ENCODE measurements at regions not wholly inside any gene's neighbourhood (a gene's known extent, or its start where the extent isn't known, plus 50 kb on each side); places are given as distances from the start of the nearest gene placed in this dataset.
"Not testable (repeated sequence)": the region's sequence is repeated elsewhere in the genome, so short reads cannot be mapped to it uniquely, and the experiment has no call there.

- H3K4me1 ChIP-seq (ENCODE audit: insufficient read depth, low read length); H3K27ac ChIP-seq (ENCODE audit: low read length); H3K36me3 ChIP-seq (ENCODE audit: insufficient read depth, low read depth, low read length); H3K9me3 ChIP-seq (ENCODE audit: insufficient read depth, low read depth, low read length); H3K9ac ChIP-seq (ENCODE audit: low read depth, low read length); H3K27me3 ChIP-seq (ENCODE audit: insufficient read depth, low read length); H3K4me3 ChIP-seq (ENCODE audit: low read length): not testable (repeated sequence)
Observed at GRCh38 chr1:227406332-227406731, 88.0 kb upstream of the CDC42BPA start.

GRCh38 chr1:227403535-227403934 is 85.2 kb upstream of the CDC42BPA start:
- no peaks in the 10 kb centered on the region for H3K36me3 ChIP-seq (ENCODE audit: insufficient read depth, low read depth, low read length)
- H3K9me3 ChIP-seq (ENCODE audit: insufficient read depth, low read depth, low read length), result no peaks in the 10 kb centered on the region
- H3K4me1 ChIP-seq (ENCODE audit: insufficient read depth, low read length), result no peaks in the 10 kb centered on the region
- no peak overlapping the region for H3K9ac ChIP-seq (ENCODE audit: low read depth, low read length)
- H3K27ac ChIP-seq (ENCODE audit: low read length), result no peak overlapping the region
- H3K27me3 ChIP-seq (ENCODE audit: insufficient read depth, low read length), result no peaks in the 10 kb centered on the region
- H3K4me3 ChIP-seq (ENCODE audit: low read length), result no peak overlapping the region

DNA sequence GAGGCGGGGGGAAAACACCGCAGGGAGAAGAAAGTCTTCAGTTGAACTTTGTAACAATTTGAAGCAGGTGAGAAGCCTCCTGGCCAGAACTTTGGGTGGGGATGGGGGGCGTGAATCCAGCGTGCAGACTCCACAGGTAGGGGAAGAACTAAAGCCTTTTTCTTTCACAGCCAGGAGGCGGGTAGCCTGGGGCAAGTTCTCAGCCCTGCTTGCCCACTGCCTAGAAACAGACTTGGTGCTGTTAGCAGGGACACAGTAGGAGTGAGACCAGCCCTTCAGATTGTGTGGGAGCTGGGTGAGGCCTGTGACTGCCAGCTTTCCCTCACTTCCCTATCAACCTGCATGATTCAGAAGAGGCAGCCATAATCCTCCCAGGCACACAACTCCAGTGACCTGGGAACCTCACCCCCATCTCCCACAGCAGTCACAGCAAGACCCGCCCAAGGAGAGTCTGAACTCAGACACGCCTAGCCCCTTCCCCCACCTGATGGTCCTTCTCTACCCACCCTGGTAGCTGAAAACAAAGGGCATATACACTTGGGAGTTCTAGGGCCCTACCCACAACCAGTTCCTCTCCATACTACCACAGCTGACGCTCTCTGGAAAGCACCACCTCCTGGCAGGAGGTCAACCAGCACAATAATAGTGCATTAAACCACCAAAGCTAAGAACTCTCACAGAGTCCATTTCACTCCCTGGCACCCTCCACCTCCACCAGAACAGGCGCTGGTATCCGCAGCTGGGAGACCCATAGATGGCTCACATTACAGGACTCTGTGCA is 83.5 kb upstream of the CDC42BPA start:
- Histone ChIP-seq H3K36me3 (ENCODE audit: insufficient read depth, low read depth, low read length) (no peaks in the 10 kb centered on the region), H3K27me3 (ENCODE audit: insufficient read depth, low read length) (no peaks in the 10 kb centered on the region)

GRCh38 chr1:227399152-227399730 is 80.9 kb upstream of the CDC42BPA start:
- no peak overlapping the region for H3K27ac ChIP-seq (ENCODE audit: low read length)
- H3K9me3 ChIP-seq (ENCODE audit: insufficient read depth, low read depth, low read length), result no peaks in the 10 kb centered on the region
- H3K27me3 ChIP-seq (ENCODE audit: insufficient read depth, low read length), result no peaks in the 10 kb centered on the region
- no peak overlapping the region for H3K9ac ChIP-seq (ENCODE audit: low read depth, low read length)
- no peaks in the 10 kb centered on the region for H3K36me3 ChIP-seq (ENCODE audit: insufficient read depth, low read depth, low read length)
- no peak overlapping the region for H3K4me3 ChIP-seq (ENCODE audit: low read length)
- no peaks in the 10 kb centered on the region for H3K4me1 ChIP-seq (ENCODE audit: insufficient read depth, low read length)

More for the DNA sequence above, 83.5 kb upstream of the CDC42BPA start:
- H3K9ac ChIP-seq (ENCODE audit: low read depth, low read length), result no peak overlapping the region
- no peaks in the 10 kb centered on the region for H3K4me1 ChIP-seq (ENCODE audit: insufficient read depth, low read length)
- no peaks in the 10 kb centered on the region for H3K9me3 ChIP-seq (ENCODE audit: insufficient read depth, low read depth, low read length)
- no peak overlapping the region for H3K27ac ChIP-seq (ENCODE audit: low read length)
- no peak overlapping the region for H3K4me3 ChIP-seq (ENCODE audit: low read length)

DNA sequence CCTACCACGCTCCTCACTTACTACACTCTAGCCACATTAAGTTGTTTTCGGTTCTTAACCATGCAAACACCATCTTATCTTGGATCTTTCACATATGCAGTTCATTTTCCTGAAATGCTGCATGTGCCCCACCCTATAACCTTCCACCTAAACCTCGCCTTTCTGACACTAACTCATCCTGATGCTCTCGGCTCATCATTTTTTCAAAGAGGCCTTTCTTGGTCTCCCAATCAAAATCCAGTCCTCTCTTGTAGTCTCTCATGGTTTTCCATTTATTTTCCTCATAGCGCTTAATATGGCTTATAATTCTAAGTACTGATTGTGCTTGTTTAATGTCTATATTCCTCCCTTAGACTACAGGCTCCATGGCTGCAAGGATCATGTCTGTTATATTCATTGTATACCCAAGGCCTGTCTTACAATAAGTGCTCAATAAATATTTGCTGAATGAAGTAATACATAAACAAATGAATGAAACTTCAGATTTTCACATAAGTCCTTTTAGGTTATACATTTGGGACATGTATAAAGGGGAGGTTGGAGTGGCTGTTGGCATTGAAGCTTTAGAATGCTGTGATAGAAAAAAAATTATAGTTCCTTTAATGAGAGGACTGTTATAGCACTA is 79.2 kb upstream of the CDC42BPA start:
- no peak overlapping the region for H3K4me3 ChIP-seq (ENCODE audit: low read length)

DNA sequence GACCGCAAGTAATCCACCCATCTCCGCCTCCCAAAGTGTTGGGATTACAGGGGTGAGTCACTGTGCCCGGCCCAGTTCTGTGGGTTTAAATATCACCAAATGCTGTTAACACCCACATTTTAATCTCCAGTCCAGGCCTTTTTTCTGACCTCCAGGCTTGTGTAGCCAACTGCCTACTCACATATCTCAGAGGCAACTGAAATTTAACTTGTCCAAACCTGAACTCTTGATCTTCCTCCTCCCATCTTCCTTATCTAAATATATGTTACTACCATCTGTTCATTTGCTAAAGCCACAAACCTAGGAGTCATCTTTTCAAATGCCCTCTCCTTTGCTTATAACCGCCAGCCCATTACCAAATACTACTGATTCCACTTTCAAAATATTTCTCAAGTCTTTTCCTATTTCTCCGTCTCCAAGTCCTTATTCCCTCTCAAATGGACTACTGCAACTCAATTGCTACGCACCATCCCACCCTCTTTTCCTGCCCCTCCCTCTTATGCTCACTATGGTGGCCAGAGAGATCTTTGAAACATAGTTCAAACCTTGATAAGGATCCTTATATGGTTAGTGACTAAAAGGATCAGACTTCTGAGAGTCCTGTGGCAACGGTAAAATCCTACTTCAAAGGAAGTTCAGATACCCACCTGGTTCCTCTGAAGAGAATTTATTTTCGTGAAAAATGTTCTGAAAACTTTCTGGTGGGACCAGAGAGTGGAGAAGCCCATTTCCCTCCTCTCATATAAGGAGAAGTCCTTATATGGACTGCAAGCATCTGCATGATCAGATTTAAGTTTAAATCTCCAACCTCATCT is 78.5 kb upstream of the CDC42BPA start:
- H3K9me3 ChIP-seq (ENCODE audit: insufficient read depth, low read depth, low read length), result no peaks in the 10 kb centered on the region
- H3K36me3 ChIP-seq (ENCODE audit: insufficient read depth, low read depth, low read length), result no peaks in the 10 kb centered on the region
- no peaks in the 10 kb centered on the region for H3K27me3 ChIP-seq (ENCODE audit: insufficient read depth, low read length)
- H3K27ac ChIP-seq (ENCODE audit: low read length), result no peak overlapping the region
- no peak overlapping the region for H3K4me3 ChIP-seq (ENCODE audit: low read length)
- no peak overlapping the region for H3K9ac ChIP-seq (ENCODE audit: low read depth, low read length)
- no peaks in the 10 kb centered on the region for H3K4me1 ChIP-seq (ENCODE audit: insufficient read depth, low read length)

More for the DNA sequence above, 79.2 kb upstream of the CDC42BPA start:
- Histone ChIP-seq H3K27ac (ENCODE audit: low read length) (no peak overlapping the region), H3K9ac (ENCODE audit: low read depth, low read length) (no peak overlapping the region), H3K36me3 (ENCODE audit: insufficient read depth, low read depth, low read length) (no peaks in the 10 kb centered on the region), H3K27me3 (ENCODE audit: insufficient read depth, low read length) (no peaks in the 10 kb centered on the region), H3K4me1 (ENCODE audit: insufficient read depth, low read length) (no peaks in the 10 kb centered on the region), H3K9me3 (ENCODE audit: insufficient read depth, low read depth, low read length) (no peaks in the 10 kb centered on the region)

DNA sequence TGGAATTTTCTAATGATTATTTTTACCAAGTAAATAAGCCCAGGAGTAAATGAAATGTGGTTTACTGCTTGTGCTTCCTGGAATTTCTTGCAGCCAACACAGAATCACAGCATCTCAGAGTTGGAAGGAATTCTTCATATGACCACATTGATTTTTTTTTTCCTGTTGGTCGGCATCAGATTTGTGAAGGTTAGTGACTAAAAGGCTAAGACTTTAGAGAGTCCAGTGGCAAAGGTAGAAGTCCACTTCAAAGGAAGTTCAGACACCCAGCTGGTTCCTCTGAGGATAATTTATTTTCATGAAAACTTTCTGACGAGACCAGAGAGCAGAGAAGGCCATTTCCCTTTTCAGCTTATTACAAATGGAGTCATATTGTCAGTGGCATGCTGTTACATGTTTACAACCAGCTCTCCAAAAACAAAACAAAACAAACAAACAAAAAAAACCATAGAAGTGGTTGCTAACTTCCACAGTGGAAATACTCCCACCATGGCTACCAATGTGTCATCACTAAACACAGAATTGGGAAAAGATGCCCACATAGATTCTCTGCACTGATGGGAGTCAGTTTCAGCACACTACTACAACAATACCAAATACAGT is 77.2 kb upstream of the CDC42BPA start:
- H3K4me1 ChIP-seq (ENCODE audit: insufficient read depth, low read length), result no peaks in the 10 kb centered on the region
- H3K27ac ChIP-seq (ENCODE audit: low read length), result no peak overlapping the region
- no peaks in the 10 kb centered on the region for H3K9me3 ChIP-seq (ENCODE audit: insufficient read depth, low read depth, low read length)
- H3K4me3 ChIP-seq (ENCODE audit: low read length), result no peak overlapping the region
- H3K27me3 ChIP-seq (ENCODE audit: insufficient read depth, low read length), result no peaks in the 10 kb centered on the region
- no peak overlapping the region for H3K9ac ChIP-seq (ENCODE audit: low read depth, low read length)
- H3K36me3 ChIP-seq (ENCODE audit: insufficient read depth, low read depth, low read length), result no peaks in the 10 kb centered on the region

- H3K27me3 ChIP-seq (ENCODE audit: insufficient read depth, low read length), result no peaks in the 10 kb centered on the region
- H3K27ac ChIP-seq (ENCODE audit: low read length), result no peak overlapping the region
- no peaks in the 10 kb centered on the region for H3K4me1 ChIP-seq (ENCODE audit: insufficient read depth, low read length)
- H3K4me3 ChIP-seq (ENCODE audit: low read length), result no peak overlapping the region
- no peak overlapping the region for H3K9ac ChIP-seq (ENCODE audit: low read depth, low read length)
- no peaks in the 10 kb centered on the region for H3K36me3 ChIP-seq (ENCODE audit: insufficient read depth, low read depth, low read length)
- no peaks in the 10 kb centered on the region for H3K9me3 ChIP-seq (ENCODE audit: insufficient read depth, low read depth, low read length)
Observed at GRCh38 chr1:227392984-227393764, 74.9 kb upstream of the CDC42BPA start.

GRCh38 chr1:227391879-227392278 is 73.6 kb upstream of the CDC42BPA start:
- Histone ChIP-seq H3K27me3 (ENCODE audit: insufficient read depth, low read length) (no peaks in the 10 kb centered on the region), H3K9me3 (ENCODE audit: insufficient read depth, low read depth, low read length) (no peaks in the 10 kb centered on the region), H3K9ac (ENCODE audit: low read depth, low read length) (no peak overlapping the region)

DNA sequence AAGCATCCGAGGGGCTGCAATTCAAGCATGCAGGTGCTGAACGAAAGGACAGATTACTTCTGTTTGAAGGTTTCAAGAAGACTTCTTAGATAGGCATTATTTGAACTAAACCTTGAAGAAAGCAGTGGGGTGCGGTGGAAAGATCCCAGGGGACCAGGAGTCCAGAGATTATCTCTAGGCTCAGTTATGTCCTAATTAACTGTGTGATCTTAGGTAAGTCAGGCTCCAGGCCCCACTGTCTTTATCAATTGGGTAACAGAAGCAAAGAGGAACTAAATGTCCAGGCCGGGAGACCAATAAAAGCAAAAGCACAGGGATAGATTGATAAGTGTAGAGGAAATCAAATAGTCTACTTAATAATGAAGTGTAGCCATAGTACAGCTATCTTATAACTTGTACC is 72.9 kb upstream of the CDC42BPA start:
- H3K9ac ChIP-seq (ENCODE audit: low read depth, low read length), result no peak overlapping the region
- no peaks in the 10 kb centered on the region for H3K4me1 ChIP-seq (ENCODE audit: insufficient read depth, low read length)
- no peak overlapping the region for H3K4me3 ChIP-seq (ENCODE audit: low read length)
- no peaks in the 10 kb centered on the region for H3K9me3 ChIP-seq (ENCODE audit: insufficient read depth, low read depth, low read length)
- no peaks in the 10 kb centered on the region for H3K36me3 ChIP-seq (ENCODE audit: insufficient read depth, low read depth, low read length)
- no peak overlapping the region for H3K27ac ChIP-seq (ENCODE audit: low read length)
- no peaks in the 10 kb centered on the region for H3K27me3 ChIP-seq (ENCODE audit: insufficient read depth, low read length)

More at GRCh38 chr1:227391879-227392278, 73.6 kb upstream of the CDC42BPA start:
- Histone ChIP-seq H3K27ac (ENCODE audit: low read length) (no peak overlapping the region), H3K4me1 (ENCODE audit: insufficient read depth, low read length) (no peaks in the 10 kb centered on the region), H3K36me3 (ENCODE audit: insufficient read depth, low read depth, low read length) (no peaks in the 10 kb centered on the region), H3K4me3 (ENCODE audit: low read length) (no peak overlapping the region)

- Histone ChIP-seq H3K9ac (ENCODE audit: low read depth, low read length) (no peak overlapping the region), H3K4me3 (ENCODE audit: low read length) (no peak overlapping the region), H3K27me3 (ENCODE audit: insufficient read depth, low read length) (no peaks in the 10 kb centered on the region), H3K9me3 (ENCODE audit: insufficient read depth, low read depth, low read length) (no peaks in the 10 kb centered on the region), H3K27ac (ENCODE audit: low read length) (no peak overlapping the region), H3K4me1 (ENCODE audit: insufficient read depth, low read length) (no peaks in the 10 kb centered on the region), H3K36me3 (ENCODE audit: insufficient read depth, low read depth, low read length) (no peaks in the 10 kb centered on the region)
Observed at GRCh38 chr1:227390525-227390924, 72.2 kb upstream of the CDC42BPA start.
